ENCODE measurements at regions not wholly inside any gene's neighbourhood (a gene's known extent, or its start where the extent isn't known, plus 50 kb on each side); places are given as distances from the start of the nearest gene placed in this dataset.

GRCh38 chr12:107564946-107565345, 120.7 kb upstream of the PWP1 start:
- no peak for FAIRE-seq

DNA sequence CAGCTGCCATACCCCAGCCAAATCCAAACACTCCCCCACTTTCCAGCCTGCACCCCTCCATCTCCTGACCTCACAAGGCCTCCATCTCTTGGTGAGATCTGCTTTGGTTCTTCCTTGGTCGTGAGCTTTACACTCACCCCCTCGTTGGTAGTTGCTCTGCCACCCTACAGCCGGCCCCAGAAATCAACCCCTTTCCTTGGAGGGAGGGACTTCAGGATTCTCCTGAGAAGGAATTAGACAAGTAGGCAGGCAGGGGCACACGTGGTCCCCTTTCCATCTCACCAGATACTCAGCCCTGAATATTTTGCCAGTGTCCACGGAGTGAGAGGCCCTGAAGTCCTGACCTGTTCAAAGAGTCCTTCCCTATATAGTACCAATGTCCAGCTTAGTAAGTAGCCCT, 120.0 kb upstream of the PWP1 start:
- FAIRE-seq = no peak

DNA sequence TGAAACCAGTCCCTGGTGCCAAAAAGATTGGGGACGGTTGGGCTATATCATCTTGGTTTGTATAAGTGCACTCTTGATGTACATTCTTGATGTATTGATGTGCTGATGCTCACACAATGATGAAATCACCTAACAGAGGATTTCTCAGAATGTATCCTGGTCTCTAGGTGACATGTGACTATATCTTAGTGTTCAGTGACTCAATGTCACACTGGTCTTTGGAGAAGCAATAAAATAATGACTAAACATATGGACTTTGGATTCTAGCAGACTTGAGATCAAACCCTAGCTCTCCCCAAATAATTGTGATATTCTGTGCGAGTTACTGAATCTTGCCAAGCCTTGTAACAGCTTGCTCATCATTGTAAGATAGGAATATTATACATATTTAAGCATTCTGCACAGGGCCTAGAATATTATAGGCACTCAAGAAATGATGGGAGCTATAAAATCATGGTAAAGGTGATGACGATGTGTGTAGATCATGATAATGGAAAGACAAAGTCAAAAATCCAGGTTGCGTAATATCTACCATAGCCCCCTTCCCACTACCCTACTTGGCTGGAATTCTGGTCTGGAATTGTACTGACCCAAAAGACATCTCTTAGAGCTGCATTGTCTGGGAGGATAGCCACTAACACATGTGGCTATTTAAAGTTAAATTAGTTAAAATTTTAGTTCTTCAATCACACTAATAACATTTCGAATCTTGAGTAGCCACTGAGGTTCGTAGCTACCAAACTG, 117.6 kb upstream of the PWP1 start:
- no peak for FAIRE-seq

- FAIRE-seq = no peak
Measured at GRCh38 chr12:107568718-107569117, 116.9 kb upstream of the PWP1 start.

- no peak for FAIRE-seq
Measured at GRCh38 chr12:107570721-107571120, 114.9 kb upstream of the PWP1 start.

- FAIRE-seq = no peak
Measured at GRCh38 chr12:107571492-107571891, 114.1 kb upstream of the PWP1 start.

GRCh38 chr12:107574691-107575090, 110.9 kb upstream of the PWP1 start:
- no peak for FAIRE-seq

DNA sequence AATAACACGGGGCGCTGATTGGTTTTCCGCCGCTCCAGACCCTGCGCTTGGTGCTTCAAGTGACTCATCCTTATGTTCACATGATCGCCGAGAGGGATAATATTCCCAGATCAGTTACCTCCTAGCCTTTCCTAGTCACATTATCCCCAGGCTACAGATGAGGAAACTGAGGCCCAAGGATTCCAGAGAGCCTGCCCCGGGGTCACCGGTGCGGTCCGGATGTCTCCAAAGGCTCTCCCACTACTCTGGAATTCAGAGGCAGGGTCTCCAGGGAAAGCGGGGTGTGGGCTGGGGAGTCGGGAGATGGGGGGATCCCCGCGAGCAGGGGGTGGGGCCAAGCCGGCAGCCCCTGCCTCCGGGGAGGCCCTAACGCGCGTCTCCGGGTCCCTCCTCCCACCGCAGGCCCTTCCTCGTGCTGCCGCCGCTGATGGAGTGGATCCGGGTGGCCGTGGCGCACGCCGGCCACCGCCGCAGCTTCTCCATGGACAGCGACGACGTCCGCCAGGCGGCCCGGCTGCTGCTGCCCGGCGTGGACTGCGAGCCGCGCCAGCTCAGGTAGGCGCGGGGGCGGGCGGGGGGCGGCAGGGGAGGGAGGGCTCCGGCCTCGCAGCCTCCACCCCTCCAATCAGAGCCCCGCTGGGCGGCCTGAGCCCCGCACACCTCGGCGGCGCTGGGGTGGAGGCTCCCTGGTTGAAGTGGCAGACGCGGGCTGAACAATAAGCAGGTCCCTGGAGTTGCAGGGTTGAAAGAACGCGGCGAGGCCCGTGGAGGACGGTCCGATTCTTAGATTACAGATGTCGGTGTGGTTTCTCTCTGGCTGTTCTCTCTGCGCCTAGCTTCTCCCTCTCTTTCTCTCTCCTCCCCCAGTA, 104.6 kb upstream of the PWP1 start:
- FAIRE-seq = no peak

DNA sequence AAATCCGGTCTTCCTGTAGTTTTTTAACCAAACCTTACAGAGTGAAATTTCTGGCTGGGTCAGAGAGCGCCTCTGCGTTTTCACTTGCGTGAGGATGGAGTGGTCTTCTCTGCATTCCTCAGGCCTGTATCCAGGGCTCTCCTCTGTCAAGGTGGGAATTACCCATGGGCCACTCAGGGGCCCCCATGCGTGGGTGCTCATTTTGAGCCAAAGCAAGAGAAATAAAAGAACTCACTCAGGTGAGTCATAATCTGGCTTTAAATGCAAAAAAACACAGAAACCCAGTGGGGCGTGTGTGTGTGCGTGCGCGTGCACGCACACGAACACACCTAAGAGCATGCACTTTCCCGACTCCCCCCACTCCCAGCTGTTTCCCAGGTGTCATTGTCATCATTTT, 104.0 kb upstream of the PWP1 start:
- FAIRE-seq = no peak

GRCh38 chr12:107583551-107583950, 102.0 kb upstream of the PWP1 start:
- FAIRE-seq = no peak

- FAIRE-seq = no peak
Measured at GRCh38 chr12:107584563-107584962, 101.0 kb upstream of the PWP1 start.

GRCh38 chr12:107586256-107586970, 99.2 kb upstream of the PWP1 start:
- no peak for FAIRE-seq

DNA sequence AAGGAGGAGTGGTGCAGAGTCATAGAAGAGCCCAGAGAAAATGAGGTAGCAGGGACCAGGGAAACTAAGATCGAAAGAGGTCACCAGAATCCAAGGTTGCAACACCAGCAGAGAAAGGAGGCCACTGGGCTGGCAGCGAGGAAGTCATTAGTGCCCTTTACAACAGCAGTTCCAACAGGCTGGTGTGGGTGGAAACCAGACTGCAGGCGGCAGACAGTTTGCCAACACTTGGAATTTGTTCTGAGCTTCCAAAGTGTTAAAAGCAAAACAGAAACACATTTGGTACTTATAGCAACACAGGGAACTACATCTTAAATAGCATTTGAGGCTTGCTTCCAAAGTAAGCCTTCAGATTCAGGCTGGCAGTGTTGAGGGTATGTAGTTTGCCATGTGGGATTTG, 95.2 kb upstream of the PWP1 start:
- no peak for FAIRE-seq

DNA sequence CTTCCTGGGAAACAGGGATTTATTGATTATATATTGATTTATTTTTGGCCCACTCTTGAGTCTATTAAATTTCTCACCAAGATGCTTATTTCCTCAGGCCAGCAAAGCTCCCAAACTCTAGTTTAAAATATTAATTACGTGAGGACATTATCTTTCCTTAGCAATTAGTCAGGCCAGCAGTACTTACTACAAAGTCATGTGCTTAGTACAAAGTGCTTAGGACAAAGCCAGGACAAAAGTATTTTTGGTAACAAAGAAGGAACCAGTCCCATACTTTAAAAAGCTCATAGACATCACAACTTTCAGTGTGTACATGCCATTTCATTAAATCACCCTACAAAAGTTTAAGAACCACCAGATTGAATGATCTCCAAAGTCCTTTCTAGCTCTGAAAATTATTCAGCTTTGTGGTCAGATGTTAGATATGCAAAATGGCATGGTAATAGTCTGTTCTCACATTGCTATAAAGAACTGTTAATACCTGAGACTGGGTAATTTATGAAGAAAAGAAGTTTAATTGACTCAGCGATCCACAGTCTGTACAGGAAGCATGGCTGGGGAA, 94.7 kb upstream of the PWP1 start:
- no peak for FAIRE-seq

GRCh38 chr12:107593713-107594381, 91.8 kb upstream of the PWP1 start:
- no peak for FAIRE-seq

- no peak for FAIRE-seq
Measured at GRCh38 chr12:107594995-107595394, 90.6 kb upstream of the PWP1 start.

DNA sequence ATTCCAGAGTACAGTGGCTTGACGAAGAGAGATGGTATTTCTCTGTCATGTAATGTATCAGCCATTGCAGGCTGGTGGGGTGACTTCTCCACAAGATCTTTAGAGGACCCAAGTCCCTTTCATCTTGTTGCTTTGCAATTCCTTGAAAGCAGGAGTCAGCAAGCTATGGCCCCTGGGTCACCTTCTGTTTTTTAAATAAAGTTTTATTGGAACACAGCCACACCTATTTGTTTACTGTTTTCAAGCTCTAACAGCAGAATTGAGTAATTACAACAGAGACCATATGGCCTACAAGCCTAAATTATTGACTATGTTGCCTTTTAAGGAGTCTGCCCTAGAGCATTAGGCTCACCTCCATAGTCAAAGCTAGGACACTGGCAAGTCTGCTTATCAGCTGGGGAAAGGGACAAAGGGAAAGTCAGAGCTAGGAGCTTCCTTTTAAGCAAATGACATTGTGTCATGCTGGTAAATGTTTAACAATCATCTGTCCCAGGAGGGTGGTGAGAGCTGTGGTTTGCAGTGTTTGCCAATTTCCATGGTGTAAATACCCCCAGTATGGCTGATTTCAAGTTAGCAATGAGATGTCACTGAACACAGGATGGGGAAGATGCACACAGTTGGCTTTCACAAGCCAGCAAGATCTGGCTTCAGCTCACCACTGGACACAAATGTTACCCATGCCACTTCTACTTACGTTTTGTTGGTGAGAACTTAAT, 87.7 kb upstream of the PWP1 start:
- no peak for FAIRE-seq

GRCh38 chr12:107598906-107599305, 86.7 kb upstream of the PWP1 start:
- no peak for FAIRE-seq

DNA sequence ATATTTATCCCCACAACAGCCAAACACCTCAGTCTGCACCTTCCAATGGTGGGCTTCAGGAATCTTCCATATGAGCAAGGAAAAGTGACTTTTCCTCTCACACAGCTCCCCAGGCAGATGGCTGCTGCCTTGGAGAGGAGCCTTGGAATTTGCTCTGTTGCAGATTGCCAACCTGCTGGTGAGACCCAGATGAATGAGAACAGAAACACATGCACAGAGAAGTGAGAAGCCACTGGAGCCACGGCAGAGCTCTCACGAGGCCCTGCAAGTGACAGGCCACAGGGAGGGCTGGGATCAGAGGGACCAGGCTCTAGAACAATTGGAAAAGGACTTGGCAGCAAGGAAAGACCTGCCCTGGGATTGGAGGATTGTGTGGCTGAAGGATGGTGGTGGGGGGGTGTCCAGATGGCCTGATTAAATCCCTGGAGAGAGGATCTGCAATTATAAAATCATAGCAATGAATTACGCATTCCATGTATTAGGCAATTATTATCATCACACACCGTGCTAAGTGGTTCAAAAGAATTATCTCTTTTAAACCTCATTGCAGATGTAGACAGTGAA, 84.9 kb upstream of the PWP1 start:
- FAIRE-seq = no peak

DNA sequence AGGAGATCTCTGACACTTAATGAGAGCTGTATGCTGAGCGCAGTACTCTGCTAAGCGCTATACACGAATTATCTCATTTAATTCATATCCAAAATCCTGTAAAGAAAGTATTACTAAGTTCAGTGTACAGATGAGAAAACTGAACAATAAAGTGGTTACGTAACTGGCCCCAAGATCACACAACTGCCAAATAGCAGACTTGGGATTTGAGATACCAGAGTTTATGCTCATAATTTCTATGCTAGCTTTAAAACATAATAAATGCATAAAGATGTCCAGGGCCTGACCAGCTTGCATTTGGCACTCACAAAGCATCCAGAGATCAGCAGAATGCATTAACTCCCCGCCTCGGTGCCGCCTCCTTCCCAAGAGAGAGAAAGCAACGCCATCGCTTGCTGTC, 83.2 kb upstream of the PWP1 start:
- FAIRE-seq = no peak

DNA sequence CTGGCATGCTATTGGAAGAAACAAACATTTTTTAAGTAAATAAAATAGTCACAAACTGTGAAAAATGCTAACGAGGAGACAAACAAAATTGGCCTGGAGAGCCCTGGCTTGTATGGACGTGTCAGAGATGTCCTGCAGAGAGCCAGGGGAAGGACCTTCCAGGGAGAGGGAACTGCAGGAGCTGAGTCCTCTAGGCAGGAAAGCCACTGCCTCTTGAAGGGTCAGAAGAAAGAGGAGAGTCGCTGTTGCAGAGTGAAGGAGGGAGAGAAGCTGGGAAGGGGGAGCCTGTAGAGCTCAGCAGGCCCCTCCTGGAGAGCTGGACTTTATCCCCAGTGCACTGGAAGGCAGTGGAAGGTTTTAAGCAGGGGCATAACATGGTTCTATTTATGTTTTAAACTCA, 80.3 kb upstream of the PWP1 start:
- FAIRE-seq = no peak

Measured in islet of Langerhans (tissue), 1 donor.